Body of pancreas (tissue), 4 donors: ENCODE measurements at regions not wholly inside any gene's neighbourhood (a gene's known extent, or its start where the extent isn't known, plus 50 kb on each side); places are given as distances from the start of the nearest gene placed in this dataset.

ENCODE experiments used
- ATAC-seq: fragments of 150-250 bp; one replicate; pipeline ENCODE4 v1.9.1; 2016
- DNase-seq, 4 donors: peaks; one replicate each; pipeline ENCODE4 v3.0.0-alpha.2; 2019
- H3K27ac ChIP-seq, 4 donors: fragments of 200-600 bp; sonication (generic); 1 replicate in 3 of 4; 2 replicates in 1 of 4; pipeline versions ENCODE4 v1.5.1 to v1.6.1; 2016 to 2019; ENCODE audit warnings: mild to moderate bottlenecking in 1 of 4, mixed read lengths in 1 of 4, moderate library complexity in 1 of 4
- H3K27me3 ChIP-seq, 2 donors: fragments of 200-600 bp; sonication (generic); one replicate each; pipeline ENCODE4 v1.6.0; 2016; ENCODE audit warnings: mild to moderate bottlenecking in 1 of 2
- H3K36me3 ChIP-seq, 2 donors: fragments of 200-600 bp; sonication (generic); replicated peaks in 1 of 2; 2 replicates each; pipeline ENCODE4 v1.5.1; 2016; ENCODE audit warnings: low read depth in 2 of 2; ENCODE audit not compliant: insufficient read depth in 1 of 2
- H3K4me1 ChIP-seq: fragments of 200-600 bp; sonication (generic); one replicate; pipeline ENCODE4 v1.6.0; 2016
- H3K4me3 ChIP-seq, 2 donors: fragments of 200-600 bp; sonication (generic); 1 replicate in 1 of 2; 2 replicates in 1 of 2; pipeline ENCODE4 v1.5.1; 2016 to 2019
- H3K9me3 ChIP-seq, 3 donors: fragments of 200-600 bp; sonication (generic); 1 replicate in 2 of 3; 2 replicates in 1 of 3; pipeline ENCODE4 v1.5.1; 2016
- CTCF ChIP-seq, 7 experiments: fragments of 450-650 bp in 4 of 7; fragments of 200-600 bp in 3 of 7; sonication (generic) in 3 of 7; IDR thresholded peaks; one replicate each; pipeline ENCODE4 v1.5.1; 2016 to 2019; ENCODE audit warnings: antibody characterized with exemption in 7 of 7
- POLR2A ChIP-seq, 3 donors: fragments of 450-650 bp; IDR thresholded peaks; one replicate each; pipeline ENCODE4 v1.6.1; 2016; ENCODE audit warnings: antibody characterized with exemption in 3 of 3, mild to moderate bottlenecking in 2 of 3
- WGBS, 2 donors: methylation state at CpG; one replicate each; pipeline ENCODE4 v1.1.5; 2017; 5-methylcytosine and 5-hydroxymethylcytosine counted together
- intact Hi-C: fragments of 100-400 bp; cut with DNase I; formaldehyde crosslinking; loops from one replicate; pipeline ENCODE4 v1.15.1; 2023

- H3K4me3 ChIP-seq = no peak overlapping the region
- WGBS, 2 donors = 88 to 96% methylated on average over 3 of the region's 3 CpGs
- no peak overlapping the region for H3K27ac ChIP-seq
- H3K36me3 ChIP-seq = no peaks in the 10 kb centered on the region
- ATAC-seq (no peak), DNase-seq (no peak)
- peaks cover 9% of the 10 kb centered on the region for H3K4me1 ChIP-seq
- intact Hi-C loops = no loop called here
- H3K27me3 ChIP-seq = no peaks in the 10 kb centered on the region
- TF ChIP-seq CTCF (IDR thresholded peaks at IDR 0.05) (no peak), POLR2A (IDR thresholded peaks at IDR 0.05) (no peak)
- H3K9me3 ChIP-seq = no peaks in the 10 kb centered on the region
These were observed 75.9 kb downstream of the UCHL1 start for GRCh38 chr4:41332510-41333054.

- H3K4me3 ChIP-seq = no peak overlapping the region
- H3K27ac ChIP-seq = no peak overlapping the region
- no peak for TF ChIP-seq CTCF (IDR thresholded peaks at IDR 0.05)
- no peak for TF ChIP-seq POLR2A (IDR thresholded peaks at IDR 0.05)
- 29 to 36% methylated on average over 2 of the region's 2 CpGs for WGBS, 2 donors
- intact Hi-C loops = no loop called here
- no peaks in the 10 kb centered on the region for H3K9me3 ChIP-seq
- ATAC-seq (no peak), DNase-seq (peak in 2 of 4 donors; percentile 19 to 22)
- H3K36me3 ChIP-seq = no peaks in the 10 kb centered on the region
- H3K27me3 ChIP-seq = no peaks in the 10 kb centered on the region
- peaks cover 9% of the 10 kb centered on the region for H3K4me1 ChIP-seq
These were observed 77.5 kb downstream of the UCHL1 start for GRCh38 chr4:41334182-41334581.

- TF ChIP-seq POLR2A (IDR thresholded peaks at IDR 0.05) = no peak
- peak in 3 of 7 experiments; percentile 7 to 26 (median 14) for TF ChIP-seq CTCF (IDR thresholded peaks at IDR 0.05)
- no peaks in the 10 kb centered on the region for H3K9me3 ChIP-seq
- intact Hi-C loops = no loop called here
- no peak overlapping the region for H3K27ac ChIP-seq
- ATAC-seq = peak; percentile 53
- no peak overlapping the region for H3K4me3 ChIP-seq
- no peaks in the 10 kb centered on the region for H3K36me3 ChIP-seq
- WGBS, 2 donors = 62 to 70% methylated on average over 10 of the region's 10 CpGs
- no peaks in the 10 kb centered on the region for H3K4me1 ChIP-seq
- H3K27me3 ChIP-seq = no peaks in the 10 kb centered on the region
- DNase-seq = peak in 2 of 4 donors; percentile 20 to 21
These were observed 83.4 kb downstream of the UCHL1 start for GRCh38 chr4:41339812-41340809.

GRCh38 chr4:41346306-41347061 lies 89.8 kb downstream of the UCHL1 start:
- TF ChIP-seq POLR2A (IDR thresholded peaks at IDR 0.05) = no peak
- no peak for TF ChIP-seq CTCF (IDR thresholded peaks at IDR 0.05)
- no peaks in the 10 kb centered on the region for H3K4me1 ChIP-seq
- intact Hi-C loops = no loop called here
- DNase-seq (no peak), ATAC-seq (no peak)
- H3K27me3 ChIP-seq = no peaks in the 10 kb centered on the region
- H3K4me3 ChIP-seq = no peak overlapping the region
- no peak overlapping the region for H3K27ac ChIP-seq
- H3K9me3 ChIP-seq = no peaks in the 10 kb centered on the region
- no peaks in the 10 kb centered on the region for H3K36me3 ChIP-seq
- WGBS, 2 donors = 67 to 74% methylated on average over 3 of the region's 3 CpGs
